NCI-H2196 treated with DMSO at 0.1 percent for 48 hours (cell line): ENCODE measurements at regions not wholly inside any gene's neighbourhood (a gene's known extent, or its start where the extent isn't known, plus 50 kb on each side); places are given as distances from the start of the nearest gene placed in this dataset.
A peak's percentile ranks its signal among the peaks of the same experiment; 100 is the strongest.
"Not testable (repeated sequence)": the region's sequence is repeated elsewhere in the genome, so short reads cannot be mapped to it uniquely, and the experiment has no call there.

ENCODE experiments used
- DNase-seq: peaks from one replicate; lab custom pipeline; 2025; ENCODE audit not compliant: unreplicated experiment; lab: John Stamatoyannopoulos, UW

GRCh38 chr16:29115802-29116141, 130.9 kb downstream of the LAT start:
- DNase-seq, result not testable (repeated sequence)

- not testable (repeated sequence) for DNase-seq
These were observed 130.3 kb downstream of the LAT start for GRCh38 chr16:29114989-29115801.

- DNase-seq, result no peak
These were observed 129.7 kb downstream of the LAT start for GRCh38 chr16:29114574-29114973.

- not testable (repeated sequence) for DNase-seq
These were observed 128.6 kb downstream of the LAT start for GRCh38 chr16:29113446-29113845.

- DNase-seq, result no peak
These were observed 128.0 kb downstream of the LAT start for GRCh38 chr16:29112755-29113347.

- not testable (repeated sequence) for DNase-seq
These were observed 127.2 kb downstream of the LAT start for GRCh38 chr16:29111901-29112680.

- peak; percentile 22 for DNase-seq
These were observed 126.6 kb downstream of the LAT start for GRCh38 chr16:29111421-29111820.

GRCh38 chr16:29108625-29109169, 123.8 kb downstream of the LAT start:
- DNase-seq, result not testable (repeated sequence)

- no peak for DNase-seq
These were observed 122.4 kb downstream of the LAT start for GRCh38 chr16:29107299-29107698.

GRCh38 chr16:29106259-29106908, 121.5 kb downstream of the LAT start:
- DNase-seq, result not testable (repeated sequence)

GRCh38 chr16:29104600-29104999, 119.7 kb downstream of the LAT start:
- DNase-seq, result not testable (repeated sequence)

- not testable (repeated sequence) for DNase-seq
These were observed 113.1 kb downstream of the LAT start for GRCh38 chr16:29097965-29098364.

GRCh38 chr16:29094729-29095624, 110.1 kb downstream of the LAT start:
- DNase-seq, result not testable (repeated sequence)

GRCh38 chr16:29094325-29094724, 109.5 kb downstream of the LAT start:
- DNase-seq, result not testable (repeated sequence)

GRCh38 chr16:29089679-29090078, 104.8 kb downstream of the LAT start:
- not testable (repeated sequence) for DNase-seq

GRCh38 chr16:29087673-29088072, 102.8 kb downstream of the LAT start:
- DNase-seq, result not testable (repeated sequence)

GRCh38 chr16:29081829-29082639, 97.2 kb downstream of the LAT start:
- not testable (repeated sequence) for DNase-seq

- not testable (repeated sequence) for DNase-seq
These were observed 89.9 kb downstream of the LAT start for GRCh38 chr16:29074554-29075402.
